HG03432 (cell line): ENCODE measurements at regions not wholly inside any gene's neighbourhood (a gene's known extent, or its start where the extent isn't known, plus 50 kb on each side); places are given as distances from the start of the nearest gene placed in this dataset.
"Not testable (repeated sequence)": the region's sequence is repeated elsewhere in the genome, so short reads cannot be mapped to it uniquely, and the experiment has no call there.

Experiments
- ATAC-seq: cut with Tn5 transposase; IDR thresholded peaks from one replicate; pipeline ENCODE4 v1.9.1; 2021; ENCODE audit warnings: mild to moderate bottlenecking, moderate library complexity; ENCODE audit not compliant: unreplicated experiment

DNA sequence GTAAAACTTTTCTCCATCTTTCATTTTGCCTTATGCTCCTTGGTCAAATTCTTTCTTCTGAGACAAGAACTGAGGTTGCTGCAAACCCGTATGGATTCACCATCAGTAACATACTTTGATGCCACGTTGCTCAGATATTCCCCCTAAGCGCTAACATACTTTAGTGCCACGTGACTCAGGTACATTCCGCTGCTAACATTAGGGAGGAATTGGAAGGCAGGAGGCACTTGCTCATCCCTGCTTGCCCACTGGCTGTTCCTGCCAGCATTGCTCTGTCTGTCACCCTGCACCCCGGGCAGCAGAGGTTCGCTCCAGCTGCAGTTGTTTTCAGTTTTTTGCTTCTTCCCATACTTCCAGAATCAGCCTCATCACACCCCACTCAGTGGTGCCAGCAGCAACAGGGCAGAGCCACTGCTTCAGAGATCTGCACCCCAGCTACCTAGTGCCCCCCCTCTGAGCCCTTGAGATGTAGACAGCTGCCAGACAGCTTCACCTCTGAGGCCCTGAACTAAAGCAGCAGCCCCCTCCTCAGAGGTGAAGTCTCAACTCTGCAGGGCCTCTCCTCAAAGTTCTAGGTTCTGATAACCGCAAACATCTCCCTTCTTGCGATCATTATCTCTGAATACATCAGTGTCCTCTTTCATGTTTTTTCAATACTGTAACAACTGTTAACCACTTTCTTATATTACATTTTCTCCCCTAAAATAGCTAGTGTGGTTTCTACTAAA is 228.0 kb upstream of the KIF2A start:
- no peak for ATAC-seq

GRCh38 chr5:62082370-62082801 is 223.6 kb upstream of the KIF2A start:
- ATAC-seq = no peak

DNA sequence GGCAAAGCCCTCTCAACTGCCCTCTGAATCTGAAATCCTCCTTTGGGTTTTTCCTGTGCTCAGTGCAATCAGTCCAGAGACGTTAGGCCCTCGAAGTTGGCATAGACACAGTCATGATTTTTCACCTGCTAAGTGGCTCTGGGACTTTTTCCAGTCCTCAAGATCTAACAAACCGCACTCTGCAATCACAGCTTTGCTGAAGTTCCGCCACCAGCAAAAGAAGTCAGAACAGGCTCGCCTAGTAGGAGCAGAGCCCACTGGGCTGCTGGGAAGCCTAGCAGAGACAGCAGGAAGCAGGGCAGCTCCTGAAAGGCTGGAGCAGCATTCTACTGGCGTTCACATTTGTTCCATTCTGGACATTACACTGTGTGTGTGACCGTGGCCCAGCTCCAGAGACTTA is 222.8 kb upstream of the KIF2A start:
- ATAC-seq = no peak

- ATAC-seq = no peak
These were observed 222.3 kb upstream of the KIF2A start for GRCh38 chr5:62083661-62084060.

DNA sequence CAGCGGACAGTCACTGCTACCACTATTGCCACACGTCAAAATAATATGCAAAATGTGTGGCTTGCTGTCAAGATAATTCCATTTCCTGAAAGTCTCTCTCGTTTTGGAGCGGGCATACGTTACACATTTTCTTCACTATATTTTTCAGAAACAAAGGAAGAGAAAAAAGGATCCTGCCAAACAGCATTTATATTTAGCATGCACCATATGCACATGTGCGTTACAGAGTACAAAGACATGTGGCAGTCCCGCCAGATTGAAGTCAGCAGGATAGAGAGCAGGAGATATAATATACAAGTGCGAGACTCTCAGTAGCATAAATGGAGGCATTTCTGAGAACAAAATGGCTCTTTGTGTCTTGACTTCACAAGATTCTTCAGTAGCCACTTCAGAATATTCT is 221.6 kb upstream of the KIF2A start:
- ATAC-seq = no peak

DNA sequence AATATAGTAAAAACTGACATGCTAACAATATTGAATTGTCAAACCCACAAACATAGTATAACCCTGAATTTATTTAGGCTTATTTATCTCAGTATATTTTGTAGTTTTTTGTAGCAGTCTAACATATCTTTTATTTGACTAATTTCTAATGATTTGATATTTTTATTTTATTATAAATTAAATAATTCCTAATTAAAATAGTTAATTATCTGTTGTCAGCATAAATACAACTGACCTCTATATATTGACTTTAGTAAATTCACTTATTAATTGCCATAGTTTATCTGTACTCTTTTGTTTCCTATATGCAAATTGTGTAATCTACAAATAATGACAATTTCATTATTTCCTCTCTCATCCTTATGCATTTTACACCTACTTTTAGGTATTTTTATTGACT is 215.1 kb upstream of the KIF2A start:
- no peak for ATAC-seq

DNA sequence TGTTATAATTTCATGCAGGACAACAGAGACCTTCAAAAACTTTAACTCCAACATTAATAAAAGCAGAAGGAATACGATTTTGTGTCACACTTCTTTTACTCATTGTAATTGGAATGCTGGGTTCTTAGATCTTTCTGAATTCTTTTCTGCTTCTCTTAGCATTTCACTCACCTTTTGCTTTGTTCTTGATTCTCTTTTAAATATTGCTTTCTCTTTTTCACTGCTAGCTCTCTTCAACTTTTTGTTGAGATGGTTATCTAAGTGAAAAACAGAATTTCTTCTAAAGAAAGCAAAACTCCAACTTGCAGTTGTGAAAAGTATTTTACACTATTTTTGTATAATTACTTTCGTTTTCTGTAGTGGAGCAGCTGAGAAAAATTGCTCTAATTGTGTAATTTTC is 212.6 kb upstream of the KIF2A start:
- ATAC-seq = no peak

DNA sequence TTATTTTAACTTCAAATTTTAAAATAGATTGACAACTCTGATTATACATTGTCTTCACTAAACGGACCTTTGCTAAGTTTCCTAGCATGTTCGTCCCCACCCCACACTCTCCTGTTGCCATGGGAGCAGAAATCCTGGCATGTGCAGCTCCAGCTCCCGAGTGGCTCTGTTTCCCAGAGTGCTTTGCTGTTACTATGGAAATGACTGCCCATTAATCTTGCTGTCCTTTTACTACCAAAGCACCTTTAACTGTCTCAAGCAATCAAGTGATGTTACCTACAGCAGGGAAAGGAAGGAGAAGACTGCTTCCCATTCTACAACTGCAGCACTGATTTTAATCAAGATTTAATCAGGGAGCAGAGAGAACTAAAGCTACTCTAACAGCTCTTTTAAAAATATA is 212.0 kb upstream of the KIF2A start:
- ATAC-seq = no peak

GRCh38 chr5:62097361-62097760 is 208.6 kb upstream of the KIF2A start:
- ATAC-seq = no peak

DNA sequence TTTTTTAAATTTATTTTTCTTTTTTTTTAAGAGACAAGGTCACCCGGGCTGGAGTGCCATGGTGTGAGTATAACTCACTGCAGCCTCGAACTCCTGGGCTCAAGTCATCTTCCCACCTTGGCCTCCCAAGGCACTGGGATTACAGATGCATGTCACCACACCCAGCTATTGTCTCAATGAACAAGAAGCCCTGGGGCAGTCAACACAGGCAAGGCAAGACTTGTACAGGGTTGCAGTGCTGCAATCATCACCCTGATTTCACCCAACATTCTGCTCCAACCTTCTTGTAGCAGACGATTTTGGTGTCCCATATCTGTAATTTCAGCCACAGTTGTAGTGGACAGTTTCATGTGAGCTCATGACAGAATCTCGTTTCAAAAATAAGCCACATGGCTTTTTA is 205.8 kb upstream of the KIF2A start:
- no peak for ATAC-seq

DNA sequence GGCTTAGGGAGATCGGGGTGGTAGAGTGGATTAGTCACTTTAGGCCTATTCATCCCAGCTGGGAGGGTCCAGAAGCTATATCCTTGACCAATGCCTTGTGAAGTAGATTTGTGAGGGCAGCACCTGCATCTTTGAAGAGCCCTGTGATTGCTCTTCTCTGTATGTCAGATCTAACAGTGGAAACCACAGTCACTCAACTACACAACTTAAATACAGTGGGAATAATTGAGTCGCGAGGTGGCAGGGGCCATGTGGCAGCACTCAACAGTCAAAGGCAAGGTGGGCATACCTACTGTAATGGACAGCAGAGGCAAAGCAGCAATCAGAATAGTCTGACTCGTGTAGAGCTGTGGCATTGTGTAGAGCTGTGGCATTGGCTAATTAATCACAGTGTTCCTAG is 202.1 kb upstream of the KIF2A start:
- not testable (repeated sequence) for ATAC-seq

- no peak for ATAC-seq
These were observed 194.6 kb upstream of the KIF2A start for GRCh38 chr5:62111428-62111827.

DNA sequence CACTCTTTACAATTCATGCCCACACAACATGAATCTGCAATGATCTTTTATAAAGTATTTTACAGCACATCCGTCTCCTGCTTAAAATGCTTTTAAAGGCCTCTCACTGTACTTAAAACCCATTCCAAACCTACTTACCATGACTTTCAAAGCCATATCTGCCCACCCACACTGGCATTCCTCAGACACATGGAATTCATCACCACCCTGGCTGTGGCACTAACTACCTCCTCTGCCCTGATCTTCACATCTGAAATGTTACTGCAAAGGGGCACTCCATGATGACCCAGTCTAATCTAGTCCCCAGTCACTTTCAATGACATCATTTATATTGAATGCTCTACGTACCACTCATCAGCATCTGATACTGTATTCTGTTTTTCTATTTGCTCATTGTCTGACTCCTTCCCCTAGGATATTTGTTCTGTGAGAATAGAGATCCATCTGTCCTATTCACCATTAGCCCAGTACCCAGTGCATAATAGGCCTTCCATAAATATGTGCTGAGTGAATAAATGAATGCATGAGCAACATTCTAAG is 193.2 kb upstream of the KIF2A start:
- no peak for ATAC-seq

GRCh38 chr5:62115014-62115413 is 191.0 kb upstream of the KIF2A start:
- no peak for ATAC-seq

GRCh38 chr5:62124266-62124665 is 181.7 kb upstream of the KIF2A start:
- no peak for ATAC-seq

DNA sequence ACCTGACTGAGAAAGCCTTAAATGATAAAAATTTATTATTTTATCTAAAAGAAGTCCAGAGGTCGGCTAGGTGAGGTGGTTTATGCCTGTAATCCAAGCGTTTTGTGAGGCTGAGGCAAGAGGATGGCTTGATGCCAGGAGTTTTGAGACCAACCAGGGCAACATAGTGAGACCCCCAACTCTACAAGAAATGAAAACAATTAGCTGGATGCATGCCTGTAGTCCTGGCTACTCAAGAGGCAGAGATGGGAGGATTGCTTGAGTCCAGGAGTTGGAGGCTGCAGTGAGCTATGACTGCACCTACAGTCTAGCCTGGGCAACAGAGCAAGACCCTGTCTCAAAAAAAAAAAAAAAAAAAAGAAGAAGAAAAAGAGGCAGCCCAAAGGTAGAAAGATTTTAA is 179.9 kb upstream of the KIF2A start:
- no peak for ATAC-seq

GRCh38 chr5:62127098-62127736 is 178.8 kb upstream of the KIF2A start:
- no peak for ATAC-seq

DNA sequence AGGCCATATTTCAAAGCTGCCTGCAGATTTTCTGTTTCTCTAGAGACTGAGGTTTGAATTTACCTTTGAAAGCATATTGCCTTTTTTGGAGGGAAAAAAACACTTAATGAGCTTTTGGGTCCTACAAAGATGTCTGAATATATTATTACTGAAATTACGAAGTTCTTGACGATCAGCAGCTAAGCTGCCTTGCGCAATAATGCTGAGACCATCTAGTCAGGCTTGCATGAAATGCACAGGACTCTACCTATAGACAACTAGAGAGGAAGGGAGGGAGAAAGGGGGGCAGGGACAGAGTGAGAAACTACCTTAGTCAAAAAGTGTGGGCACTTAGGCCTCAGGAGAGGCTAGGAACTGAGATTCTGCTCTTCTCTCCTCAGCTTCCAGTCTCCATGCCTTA is 175.9 kb upstream of the KIF2A start:
- no peak for ATAC-seq

DNA sequence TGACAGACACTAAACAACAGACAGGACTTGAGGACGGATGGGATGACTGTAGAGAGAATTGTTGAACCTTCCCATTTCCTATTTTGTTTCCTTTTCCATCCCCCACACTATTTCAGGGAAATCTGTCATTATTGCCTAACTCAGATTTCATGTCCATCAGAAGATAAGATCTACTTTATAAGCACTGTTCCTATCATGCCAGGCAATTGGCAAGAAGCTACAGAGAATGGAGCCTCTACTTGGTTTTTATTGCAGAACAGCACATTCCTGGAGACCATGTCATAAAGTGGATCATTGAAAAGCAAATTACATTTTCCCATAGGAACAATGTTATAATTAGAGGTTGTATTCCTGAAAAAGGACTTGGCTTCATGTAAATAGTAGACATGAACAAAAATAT is 173.7 kb upstream of the KIF2A start:
- ATAC-seq = no peak

GRCh38 chr5:62133426-62133825 is 172.6 kb upstream of the KIF2A start:
- ATAC-seq = no peak

DNA sequence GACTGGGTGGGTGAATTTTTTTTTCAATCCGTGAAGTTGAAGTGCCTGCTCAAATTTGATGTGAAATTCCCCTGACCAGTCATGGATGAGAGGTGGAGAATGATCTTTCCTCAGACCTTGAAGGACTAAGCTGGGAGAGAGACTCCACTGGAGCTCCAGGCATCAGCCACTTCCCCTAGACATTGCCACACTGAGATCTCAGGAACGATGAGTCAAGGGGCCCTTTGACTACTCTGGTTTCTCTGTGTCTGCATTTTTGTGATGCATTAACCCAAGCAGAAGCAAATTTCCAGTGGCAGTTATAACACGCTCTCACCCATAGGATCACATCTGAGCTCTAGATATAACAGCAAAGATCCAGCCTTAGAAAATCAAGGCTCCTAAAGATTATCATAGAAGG is 171.2 kb upstream of the KIF2A start:
- no peak for ATAC-seq

GRCh38 chr5:62137628-62138027 is 168.4 kb upstream of the KIF2A start:
- ATAC-seq = no peak

DNA sequence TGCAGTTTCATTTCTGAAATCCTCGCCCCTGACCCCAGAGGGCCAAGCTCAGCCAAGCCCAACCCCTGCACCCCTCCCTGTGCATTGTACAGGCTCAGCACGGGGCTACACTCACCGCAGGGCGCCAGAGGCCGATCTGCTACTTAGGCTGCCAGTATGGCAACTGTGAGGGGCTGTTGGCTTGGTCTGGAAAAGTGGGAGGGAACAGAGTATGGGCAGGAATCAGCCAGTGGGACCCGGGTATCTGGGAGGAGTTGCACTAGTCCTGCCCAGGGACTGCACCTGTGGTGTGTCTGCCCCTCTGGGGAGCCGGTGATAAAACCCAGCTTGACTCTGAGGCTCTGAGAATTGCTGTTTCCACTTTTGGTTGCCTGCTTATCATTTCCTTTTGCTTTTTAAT is 167.4 kb upstream of the KIF2A start:
- ATAC-seq = no peak
